Brain microvascular endothelial cell (primary cell): ENCODE measurements at regions not wholly inside any gene's neighbourhood (a gene's known extent, or its start where the extent isn't known, plus 50 kb on each side); places are given as distances from the start of the nearest gene placed in this dataset.

Experiments used
- DNase-seq: peaks from one replicate; pipeline ENCODE4 v3.0.0-alpha.2; 2020
- H3K27ac ChIP-seq: fragments of 250-450 bp; sonication (Bioruptor Pico); 2 replicates; pipeline ENCODE4 v1.5.1; 2020; ENCODE audit warnings: mild to moderate bottlenecking, moderate library complexity
- H3K27me3 ChIP-seq: fragments of 250-450 bp; sonication (Bioruptor Pico); replicated peaks from 2 replicates; pipeline ENCODE4 v1.5.1; 2020; ENCODE audit warnings: mild to moderate bottlenecking
- H3K36me3 ChIP-seq: fragments of 250-450 bp; sonication (Bioruptor Pico); replicated peaks from 2 replicates; pipeline ENCODE4 v1.5.1; 2020; ENCODE audit warnings: mild to moderate bottlenecking
- H3K4me3 ChIP-seq: 2 replicates; pipeline ENCODE4 v1.5.1; 2011; ENCODE audit warnings: low read depth, mild to moderate bottlenecking, control low read depth, low read length, moderate library complexity
- in situ Hi-C: cut with HindIII; loops from 2 replicates; pipeline ENCODE4 v1.10.0; 2017; ENCODE audit warnings: low sequenced_read_pairs, low pct_ligation_motif_present
- TF ChIP-seq, protein P1 (sequence below): IDR thresholded peaks from 2 replicates; pipeline ENCODE4 v1.5.1; 2011; ENCODE audit warnings: low read depth, mild to moderate bottlenecking, moderate library complexity, low read length, control low read depth, inconsistent platforms; ENCODE audit errors: missing control alignments

GRCh38 chr17:33986566-33986965 lies 268.5 kb upstream of the CCL2 start:
- no peaks in the 10 kb centered on the region for H3K27me3 ChIP-seq
- in situ Hi-C loops = no loop called here
- TF ChIP-seq, protein P1, sequence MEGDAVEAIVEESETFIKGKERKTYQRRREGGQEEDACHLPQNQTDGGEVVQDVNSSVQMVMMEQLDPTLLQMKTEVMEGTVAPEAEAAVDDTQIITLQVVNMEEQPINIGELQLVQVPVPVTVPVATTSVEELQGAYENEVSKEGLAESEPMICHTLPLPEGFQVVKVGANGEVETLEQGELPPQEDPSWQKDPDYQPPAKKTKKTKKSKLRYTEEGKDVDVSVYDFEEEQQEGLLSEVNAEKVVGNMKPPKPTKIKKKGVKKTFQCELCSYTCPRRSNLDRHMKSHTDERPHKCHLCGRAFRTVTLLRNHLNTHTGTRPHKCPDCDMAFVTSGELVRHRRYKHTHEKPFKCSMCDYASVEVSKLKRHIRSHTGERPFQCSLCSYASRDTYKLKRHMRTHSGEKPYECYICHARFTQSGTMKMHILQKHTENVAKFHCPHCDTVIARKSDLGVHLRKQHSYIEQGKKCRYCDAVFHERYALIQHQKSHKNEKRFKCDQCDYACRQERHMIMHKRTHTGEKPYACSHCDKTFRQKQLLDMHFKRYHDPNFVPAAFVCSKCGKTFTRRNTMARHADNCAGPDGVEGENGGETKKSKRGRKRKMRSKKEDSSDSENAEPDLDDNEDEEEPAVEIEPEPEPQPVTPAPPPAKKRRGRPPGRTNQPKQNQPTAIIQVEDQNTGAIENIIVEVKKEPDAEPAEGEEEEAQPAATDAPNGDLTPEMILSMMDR = no peak
- no peak for DNase-seq
- no peaks in the 10 kb centered on the region for H3K36me3 ChIP-seq
- H3K4me3 ChIP-seq = no peak overlapping the region
- no peak overlapping the region for H3K27ac ChIP-seq

- TF ChIP-seq, protein P1 = no peak
- no peak overlapping the region for H3K4me3 ChIP-seq
- H3K27me3 ChIP-seq = no peaks in the 10 kb centered on the region
- no peaks in the 10 kb centered on the region for H3K36me3 ChIP-seq
- in situ Hi-C loops = no loop called here
- no peak overlapping the region for H3K27ac ChIP-seq
- DNase-seq = no peak
These were observed 267.9 kb upstream of the CCL2 start for GRCh38 chr17:33987162-33987561.

DNA sequence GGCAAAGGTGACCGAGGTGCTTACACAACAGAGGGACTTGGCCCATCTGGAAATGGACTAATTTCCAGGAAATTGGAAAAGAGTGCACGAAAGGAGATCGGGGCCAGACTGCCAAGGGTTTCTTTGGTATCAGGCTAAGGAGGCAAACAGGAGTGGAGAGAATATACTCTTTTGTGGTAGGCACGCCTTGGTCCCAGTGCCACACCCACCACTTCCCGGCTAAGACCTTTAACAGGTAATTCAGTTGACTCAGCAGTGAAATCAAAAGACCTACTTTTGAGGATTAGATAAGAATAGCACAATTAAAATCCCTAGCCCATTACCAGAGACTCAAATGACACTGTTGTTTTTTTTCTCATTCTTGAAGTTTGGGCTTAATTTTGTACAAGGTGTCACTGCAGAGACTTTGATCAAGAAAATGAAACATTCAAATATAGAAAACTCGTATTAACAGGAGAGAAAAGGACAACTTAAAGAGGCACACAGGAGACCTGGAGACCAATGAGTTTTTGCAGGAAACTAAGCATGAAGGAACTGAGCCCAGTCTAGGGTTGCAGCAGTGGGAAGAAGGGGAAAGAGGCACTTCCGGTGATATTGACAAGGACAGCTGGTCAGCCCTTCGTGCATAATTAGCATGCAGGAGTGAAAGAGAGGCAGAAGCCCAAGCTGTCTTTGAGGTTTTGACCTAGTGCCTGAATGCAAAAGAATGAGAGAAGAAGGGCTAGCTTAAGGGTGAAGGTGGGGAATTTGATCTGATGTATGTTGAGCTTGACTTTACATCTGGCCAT lies 265.5 kb upstream of the CCL2 start:
- Histone ChIP-seq H3K27me3 (no peaks in the 10 kb centered on the region), H3K27ac (no peak overlapping the region), H3K36me3 (no peaks in the 10 kb centered on the region), H3K4me3 (no peak overlapping the region)
- in situ Hi-C loops = no loop called here
- no peak for DNase-seq
- TF ChIP-seq, protein P1 = no peak

DNA sequence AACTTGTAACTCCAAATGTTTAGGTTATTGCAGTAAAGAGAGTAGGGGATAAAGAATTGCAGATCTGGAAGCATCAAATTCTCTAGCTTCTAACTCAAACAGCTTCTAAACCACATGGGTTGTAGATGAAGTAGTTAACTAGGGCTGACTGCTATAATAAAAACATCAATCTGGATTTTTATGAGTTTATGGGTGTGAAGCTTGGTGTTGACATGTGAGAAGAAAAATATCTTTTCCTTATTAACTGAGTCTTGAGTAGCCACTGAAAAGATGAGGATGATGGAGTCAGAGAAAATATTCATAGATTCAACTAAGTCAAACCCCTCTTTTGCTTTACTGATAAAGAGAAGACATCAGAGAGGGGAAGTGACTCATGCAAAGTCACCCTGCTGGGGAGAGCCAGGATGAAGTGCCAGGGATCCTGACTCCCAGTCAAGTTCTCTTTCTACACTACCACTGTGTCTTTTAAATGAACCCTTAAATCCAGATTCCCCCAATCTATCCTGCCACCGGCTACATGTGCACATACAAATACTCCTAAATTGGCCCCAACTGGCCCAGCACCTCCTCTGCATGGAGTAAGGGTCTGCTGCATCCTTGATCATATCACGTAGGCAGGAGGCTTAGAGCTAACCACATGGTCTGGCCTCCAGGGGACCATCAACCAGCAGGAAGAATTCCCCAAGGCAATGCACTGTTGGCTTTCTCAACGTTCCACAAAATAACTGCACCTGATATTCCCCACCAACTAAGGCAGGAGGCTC lies 264.0 kb upstream of the CCL2 start:
- Histone ChIP-seq H3K4me3 (no peak overlapping the region), H3K36me3 (no peaks in the 10 kb centered on the region), H3K27ac (no peak overlapping the region), H3K27me3 (no peaks in the 10 kb centered on the region)
- DNase-seq = no peak
- TF ChIP-seq, protein P1 = no peak
- in situ Hi-C loops = no loop called here

DNA sequence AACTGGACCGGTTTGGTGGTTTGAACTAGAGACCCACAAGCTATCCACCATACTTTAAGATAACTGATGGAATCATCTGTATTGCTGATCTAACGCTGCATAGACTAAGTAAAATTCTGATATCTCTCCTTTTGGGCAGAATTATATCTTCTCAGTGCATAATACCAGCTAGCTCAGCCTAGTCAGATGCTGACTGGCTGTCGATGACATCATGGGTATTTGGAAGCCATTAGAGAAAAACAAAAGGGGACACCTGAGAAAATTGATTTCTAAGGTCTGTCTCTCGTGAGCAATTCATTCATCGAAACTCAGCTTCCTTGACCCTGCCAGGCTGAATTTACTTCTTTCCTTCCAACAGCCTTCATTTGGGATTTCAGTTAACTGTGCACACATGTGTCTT lies 263.0 kb upstream of the CCL2 start:
- H3K4me3 ChIP-seq = no peak overlapping the region
- H3K27me3 ChIP-seq = no peaks in the 10 kb centered on the region
- in situ Hi-C loops = no loop called here
- H3K27ac ChIP-seq = no peak overlapping the region
- TF ChIP-seq, protein P1 = no peak
- no peaks in the 10 kb centered on the region for H3K36me3 ChIP-seq
- DNase-seq = no peak

- H3K4me3 ChIP-seq = no peak overlapping the region
- no peaks in the 10 kb centered on the region for H3K36me3 ChIP-seq
- H3K27me3 ChIP-seq = no peaks in the 10 kb centered on the region
- in situ Hi-C loops = no loop called here
- TF ChIP-seq, protein P1 = no peak
- no peak for DNase-seq
- no peak overlapping the region for H3K27ac ChIP-seq
These were observed 254.4 kb upstream of the CCL2 start for GRCh38 chr17:34000639-34001038.
